ENCODE measurements at regions not wholly inside any gene's neighbourhood (a gene's known extent, or its start where the extent isn't known, plus 50 kb on each side); places are given as distances from the start of the nearest gene placed in this dataset.

GRCh38 chr16:80171199-80171598 lies 369.6 kb upstream of the DYNLRB2 start:
- no peak for DNase-seq

DNA sequence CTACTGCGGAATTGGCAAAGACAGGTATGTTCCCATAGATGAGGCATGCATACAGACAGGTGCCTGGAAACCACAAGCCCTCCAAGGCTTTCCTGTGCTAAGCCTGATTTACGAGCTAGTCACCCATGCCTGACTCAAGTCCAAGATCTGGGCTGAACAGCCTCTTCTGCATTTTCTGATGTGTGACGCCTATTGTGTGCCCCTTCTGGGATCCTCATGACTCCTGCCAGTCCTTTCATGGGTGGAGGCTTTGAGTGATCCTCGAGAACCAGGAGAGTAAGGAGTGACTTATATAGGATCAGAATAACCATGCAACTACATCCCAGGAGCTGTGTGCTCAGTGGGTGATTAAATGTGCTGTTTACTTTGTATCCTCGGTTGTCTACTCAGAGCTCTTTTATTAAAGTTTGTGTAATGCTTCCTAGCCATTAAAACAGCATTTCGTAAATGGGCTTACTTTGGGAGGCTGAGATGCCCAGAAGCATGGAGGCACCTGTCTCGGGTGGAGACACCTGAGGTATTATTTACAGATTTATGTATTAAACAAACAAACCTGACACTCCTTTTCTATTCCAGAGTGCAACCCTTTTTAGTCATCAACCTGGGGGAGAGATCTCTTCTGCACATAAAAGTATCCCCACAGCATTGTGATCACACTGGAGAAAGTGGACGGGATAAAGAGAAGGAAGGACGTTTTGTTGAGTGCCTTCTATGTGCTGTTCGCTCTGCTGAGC lies 373.0 kb upstream of the DYNLRB2 start:
- DNase-seq: no peak

DNA sequence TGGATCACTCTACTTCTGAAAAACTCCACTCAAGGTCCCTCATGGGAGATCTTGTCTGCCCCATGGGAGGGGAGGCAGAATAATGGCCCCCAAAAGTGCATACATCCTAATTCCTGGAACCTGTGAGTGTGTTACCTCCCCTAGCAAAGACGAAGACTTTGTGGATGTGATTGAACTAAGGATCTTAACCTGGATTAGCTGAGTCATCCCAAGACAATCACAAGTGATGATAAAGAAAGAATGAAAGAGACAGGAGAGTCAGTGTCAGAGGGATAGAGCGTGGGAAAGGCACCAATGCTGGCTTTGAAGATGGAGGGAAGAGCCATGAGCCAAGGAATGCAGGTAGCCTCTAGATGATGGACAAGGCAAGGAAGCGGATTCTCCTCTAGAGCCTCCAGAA lies 374.7 kb upstream of the DYNLRB2 start:
- no peak for DNase-seq

DNA sequence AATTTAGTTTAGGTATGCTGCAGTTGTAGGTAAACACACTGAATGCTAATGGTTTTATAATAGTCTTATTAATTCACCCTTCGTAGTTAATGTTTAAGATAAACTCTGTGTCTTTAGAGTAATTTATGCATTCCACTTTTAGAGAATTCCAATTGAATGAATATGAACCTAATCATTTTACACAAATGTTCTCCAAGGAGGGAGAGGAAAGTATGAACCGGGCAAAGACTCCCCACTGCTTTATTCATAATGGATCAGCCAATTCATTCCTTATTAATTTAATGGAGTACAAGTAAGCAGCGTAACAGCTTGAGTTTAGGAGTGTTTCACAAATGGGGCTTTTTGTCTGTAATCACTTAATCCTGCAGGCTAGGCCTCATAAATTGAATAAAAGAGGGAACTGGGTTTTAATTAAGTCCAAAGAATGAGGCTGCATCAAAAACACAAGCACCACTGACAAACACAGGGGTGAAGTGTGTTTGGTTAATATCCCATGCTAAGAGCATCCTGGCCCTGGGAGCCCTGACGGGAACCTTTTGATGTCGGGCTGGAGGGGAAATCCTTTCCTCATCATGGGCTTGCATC lies 375.7 kb upstream of the DYNLRB2 start:
- DNase-seq: no peak

- DNase-seq: no peak
Observed at GRCh38 chr16:80163339-80163738, 377.5 kb upstream of the DYNLRB2 start.

DNA sequence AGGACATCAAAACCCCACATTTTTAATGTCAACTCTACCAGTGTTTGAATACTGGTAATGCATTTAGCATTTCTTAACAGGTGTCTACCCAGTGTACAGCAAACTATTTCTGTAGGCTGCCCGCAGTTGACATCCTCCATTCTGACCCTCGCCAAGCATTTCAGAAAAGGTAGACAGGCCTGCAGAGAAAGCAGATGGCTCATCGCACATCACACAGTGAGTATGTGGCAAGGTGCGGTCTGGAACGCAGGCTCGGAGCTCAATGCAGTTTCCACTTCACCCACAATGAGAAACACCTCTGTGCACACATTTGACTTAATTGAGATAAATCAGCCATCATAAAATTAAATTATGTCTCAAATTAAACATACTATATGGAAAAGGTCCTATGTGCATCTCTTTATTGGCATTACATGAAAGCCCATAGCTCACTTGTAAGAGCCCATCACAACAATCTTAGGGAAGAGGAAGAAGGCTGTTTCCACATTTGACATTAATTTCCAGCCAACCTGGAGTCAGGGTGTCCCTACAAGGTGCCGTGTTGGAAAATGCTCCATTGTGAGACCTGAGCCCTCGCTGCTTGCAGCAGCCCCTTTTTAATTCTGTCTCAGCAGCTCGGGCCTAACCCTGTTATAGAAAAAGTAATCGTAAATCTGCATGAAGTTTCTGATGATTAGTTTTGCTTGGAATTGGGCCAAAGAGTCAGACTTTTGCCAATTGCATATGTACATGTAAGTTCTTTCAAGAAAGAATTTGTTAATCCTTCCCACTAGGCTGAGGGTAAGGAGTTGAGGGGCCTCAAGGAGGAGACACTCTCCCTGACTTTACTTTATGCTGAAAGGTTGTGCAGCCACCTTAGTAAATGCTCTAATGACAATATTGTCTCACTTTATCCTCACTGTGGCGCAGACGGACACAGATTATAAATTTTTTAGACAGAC lies 378.7 kb upstream of the DYNLRB2 start:
- DNase-seq: no peak

DNA sequence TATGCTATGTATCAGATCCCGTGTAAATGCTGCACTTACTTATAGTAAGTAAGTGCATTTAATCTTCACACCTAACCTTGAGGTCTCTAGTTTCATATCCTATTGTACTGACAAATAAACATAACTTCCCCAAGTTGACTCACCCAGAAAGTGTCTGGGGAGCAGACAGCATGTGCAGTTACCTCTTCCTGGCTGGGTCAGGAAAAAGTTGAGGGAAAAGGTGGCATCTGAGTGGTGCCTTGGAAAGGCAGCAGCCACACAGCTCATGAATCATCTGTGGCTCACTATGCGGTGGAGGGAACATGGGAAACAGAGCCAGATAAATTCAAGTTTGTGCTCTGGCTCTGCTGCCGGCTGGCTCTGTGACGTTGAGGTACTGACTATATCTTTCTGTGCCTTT lies 382.0 kb upstream of the DYNLRB2 start:
- no peak for DNase-seq

DNA sequence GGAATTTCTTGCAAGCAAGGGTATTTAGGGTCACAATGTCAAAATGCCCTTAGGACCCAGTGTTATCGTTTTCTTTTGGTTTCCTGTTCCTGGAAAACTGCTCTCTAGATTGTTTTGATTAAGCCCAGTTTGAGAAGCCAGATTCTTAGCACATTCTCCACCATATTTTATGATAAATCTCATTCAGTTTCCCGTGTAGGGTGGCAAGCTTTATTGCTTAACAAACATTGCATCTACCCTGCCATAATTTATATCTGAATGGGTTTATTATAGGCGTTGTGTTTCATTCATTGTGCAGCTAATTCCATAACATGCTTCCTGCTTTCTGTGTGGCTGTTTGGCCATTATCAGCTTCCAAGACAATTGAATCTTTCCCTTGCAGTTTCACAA lies 389.1 kb upstream of the DYNLRB2 start:
- DNase-seq: no peak

GRCh38 chr16:80150978-80151721 lies 389.6 kb upstream of the DYNLRB2 start:
- DNase-seq: no peak

DNA sequence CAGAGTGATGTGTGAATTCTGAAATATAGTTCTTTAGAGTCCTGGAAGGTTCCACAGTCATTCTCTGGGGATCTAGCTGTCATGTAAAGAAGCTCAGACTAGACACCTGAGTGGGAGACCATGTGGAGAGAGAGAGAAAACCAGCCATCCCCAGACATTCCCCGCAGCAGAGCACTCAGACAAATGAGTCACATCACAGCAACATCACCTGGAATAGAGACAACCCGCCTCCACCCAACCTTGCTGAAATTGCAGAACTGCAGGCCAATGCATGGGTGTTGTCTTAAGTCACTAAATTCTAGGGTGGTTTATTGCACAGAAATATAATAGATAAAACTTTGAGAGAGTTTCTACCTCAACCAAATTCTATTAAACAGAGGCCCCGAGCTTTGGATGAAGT lies 392.0 kb upstream of the DYNLRB2 start:
- DNase-seq: no peak

- DNase-seq: no peak
Observed at GRCh38 chr16:80147026-80147655, 393.7 kb upstream of the DYNLRB2 start.

GRCh38 chr16:80144191-80144590 lies 396.6 kb upstream of the DYNLRB2 start:
- DNase-seq: no peak

GRCh38 chr16:80142940-80143339 lies 397.9 kb upstream of the DYNLRB2 start:
- no peak for DNase-seq

- DNase-seq: no peak
Observed at GRCh38 chr16:80142281-80142680, 398.5 kb upstream of the DYNLRB2 start.

- no peak for DNase-seq
Observed at GRCh38 chr16:80129791-80130190, 411.0 kb upstream of the DYNLRB2 start.

DNA sequence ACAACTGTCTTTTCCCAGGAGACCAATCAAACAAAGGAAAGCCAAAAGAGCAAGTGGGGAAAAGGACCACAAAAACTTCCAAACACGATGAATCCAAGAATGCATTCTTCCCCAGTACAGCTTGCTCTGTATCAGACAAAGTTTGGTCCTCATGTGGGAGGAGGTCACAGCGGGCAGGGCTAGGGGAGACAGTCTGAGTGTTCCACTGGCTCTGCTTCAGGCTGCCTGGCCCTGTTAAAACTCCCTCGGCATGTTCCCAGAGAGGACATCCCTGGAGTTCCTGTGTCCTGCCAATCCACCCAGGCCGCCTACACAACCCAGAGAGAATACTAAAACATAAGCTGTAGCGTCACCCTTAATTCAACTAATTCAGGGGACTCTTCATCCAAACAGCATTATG lies 415.1 kb upstream of the DYNLRB2 start:
- no peak for DNase-seq

DNA sequence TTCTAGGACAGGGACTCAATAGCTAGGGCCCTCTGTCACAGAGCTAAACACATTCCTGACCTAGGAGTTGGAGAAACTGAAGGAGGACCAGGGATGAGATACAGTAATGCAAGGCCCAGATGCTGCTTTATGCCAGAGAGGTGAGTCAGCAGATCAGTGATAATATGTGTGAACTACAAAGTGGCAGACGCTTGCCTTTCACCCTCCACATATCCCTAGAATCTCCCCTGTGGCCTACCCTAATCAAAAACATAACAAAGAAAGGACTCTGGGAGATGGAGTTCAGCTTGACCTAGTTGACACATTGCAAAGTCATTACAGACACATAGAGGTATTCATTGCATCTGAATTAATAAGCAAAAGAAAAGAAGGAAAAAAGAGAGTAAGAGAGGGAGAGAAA lies 417.6 kb upstream of the DYNLRB2 start:
- DNase-seq: no peak

DNA sequence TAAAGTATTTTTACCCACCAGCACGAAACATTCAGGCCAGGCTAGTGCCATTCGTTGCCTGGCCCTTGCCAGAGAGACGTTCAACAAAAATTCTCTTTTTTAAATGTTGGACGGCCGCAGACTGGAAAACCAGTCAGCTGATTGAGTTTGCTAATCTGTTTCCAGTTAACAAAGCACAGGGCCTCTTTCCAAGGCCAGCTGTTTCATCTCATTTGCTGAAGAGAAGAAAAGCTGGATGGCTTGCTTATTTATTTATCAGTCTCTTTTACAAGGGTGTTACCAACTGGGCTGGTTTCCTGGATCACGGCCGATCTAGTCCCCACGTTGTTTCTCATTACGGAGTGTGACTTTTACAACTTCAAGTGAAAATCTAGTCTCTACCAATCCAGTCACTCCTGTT lies 418.7 kb upstream of the DYNLRB2 start:
- DNase-seq: no peak

DNA sequence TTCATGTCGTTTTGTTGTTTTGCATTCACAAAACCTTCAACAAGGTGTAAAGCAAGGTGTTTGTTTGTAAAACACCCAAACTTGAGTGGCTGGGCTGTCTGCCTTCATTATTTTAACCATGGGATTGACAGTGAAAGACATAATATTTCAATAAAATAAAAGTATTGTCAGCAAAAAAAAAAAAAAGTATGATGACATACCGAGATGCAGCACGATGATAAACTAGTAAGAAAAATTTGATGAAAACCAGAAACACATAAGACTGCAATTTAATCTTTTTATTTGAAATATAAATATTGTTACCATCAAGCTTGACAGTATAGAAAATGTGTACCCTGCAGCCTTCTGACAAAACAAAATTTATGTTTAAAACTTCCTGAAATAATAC lies 419.3 kb upstream of the DYNLRB2 start:
- DNase-seq: no peak

- no peak for DNase-seq
Observed at GRCh38 chr16:80120899-80121521, 419.8 kb upstream of the DYNLRB2 start.

GRCh38 chr16:80117556-80118130 lies 423.1 kb upstream of the DYNLRB2 start:
- no peak for DNase-seq

DNA sequence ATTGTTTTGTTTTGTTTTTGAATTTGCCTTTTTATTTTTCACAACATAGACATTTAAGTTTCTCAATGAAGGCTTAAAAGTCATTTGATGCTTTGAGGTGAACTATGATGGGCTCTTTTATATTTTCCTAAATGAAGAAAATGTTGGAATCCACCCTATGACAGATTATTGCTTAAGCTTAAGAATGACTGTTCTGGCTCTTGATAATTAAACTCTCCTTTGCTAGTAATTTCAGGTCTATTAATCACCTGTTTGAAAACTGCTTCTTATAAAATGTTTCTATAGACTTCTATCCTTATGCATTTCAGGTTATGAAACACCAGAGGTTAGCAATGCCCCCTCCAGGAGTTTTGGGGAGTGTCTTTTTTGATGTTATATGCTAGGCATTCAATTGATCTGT lies 424.1 kb upstream of the DYNLRB2 start:
- DNase-seq: no peak

All from stimulated activated CD4-positive, alpha-beta T cell treated with anti-CD3 and anti-CD28 coated beads, Interleukin-12 subunit alpha, Interleukin-12 subunit beta, amount 100 ng/mL, for 4 hours (primary cell).